NCI-H1694 treated with DMSO at 0.1 percent for 48 hours (cell line): ENCODE measurements at regions not wholly inside any gene's neighbourhood (a gene's known extent, or its start where the extent isn't known, plus 50 kb on each side); places are given as distances from the start of the nearest gene placed in this dataset.

Experiments used
- DNase-seq: peaks from one replicate; lab custom pipeline; 2025; lab: John Stamatoyannopoulos, UW

GRCh38 chr4:16365036-16365569, 138.8 kb upstream of the TAPT1 start:
- DNase-seq: no peak

- DNase-seq: no peak
These were observed 134.5 kb upstream of the TAPT1 start for GRCh38 chr4:16360694-16361262.

GRCh38 chr4:16353165-16353564, 126.9 kb upstream of the TAPT1 start:
- DNase-seq: no peak

- DNase-seq: no peak
These were observed 124.9 kb upstream of the TAPT1 start for GRCh38 chr4:16351161-16351560.

GRCh38 chr4:16344853-16345252, 118.6 kb upstream of the TAPT1 start:
- DNase-seq: no peak

GRCh38 chr4:16337936-16338335, 111.7 kb upstream of the TAPT1 start:
- DNase-seq: no peak

- DNase-seq: no peak
These were observed 108.3 kb upstream of the TAPT1 start for GRCh38 chr4:16334601-16335000.

GRCh38 chr4:16329797-16330134, 103.5 kb upstream of the TAPT1 start:
- DNase-seq: no peak

GRCh38 chr4:16329125-16329796, 103.0 kb upstream of the TAPT1 start:
- no peak for DNase-seq

- no peak for DNase-seq
These were observed 95.9 kb upstream of the TAPT1 start for GRCh38 chr4:16322183-16322582.

GRCh38 chr4:16315456-16315855, 89.2 kb upstream of the TAPT1 start:
- no peak for DNase-seq

- DNase-seq: no peak
These were observed 84.3 kb upstream of the TAPT1 start for GRCh38 chr4:16310606-16311005.

- DNase-seq: no peak
These were observed 76.4 kb upstream of the TAPT1 start for GRCh38 chr4:16302648-16303047.

- DNase-seq: no peak
These were observed 70.7 kb upstream of the TAPT1 start for GRCh38 chr4:16297003-16297402.

- no peak for DNase-seq
These were observed 68.2 kb upstream of the TAPT1 start for GRCh38 chr4:16294455-16294854.

- DNase-seq: no peak
These were observed 67.1 kb upstream of the TAPT1 start for GRCh38 chr4:16293210-16293838.

GRCh38 chr4:16292585-16292984, 66.3 kb upstream of the TAPT1 start:
- no peak for DNase-seq

- no peak for DNase-seq
These were observed 64.6 kb upstream of the TAPT1 start for GRCh38 chr4:16290681-16291420.

GRCh38 chr4:16289897-16290554, 63.8 kb upstream of the TAPT1 start:
- peak; percentile 17 for DNase-seq

- DNase-seq: no peak
These were observed 57.8 kb upstream of the TAPT1 start for GRCh38 chr4:16284050-16284449.

- no peak for DNase-seq
These were observed 51.9 kb upstream of the TAPT1 start for GRCh38 chr4:16278178-16278577.
